Keratinocyte (primary cell): ENCODE measurements at regions not wholly inside any gene's neighbourhood (a gene's known extent, or its start where the extent isn't known, plus 50 kb on each side); places are given as distances from the start of the nearest gene placed in this dataset.
A peak's percentile ranks its signal among the peaks of the same experiment; 100 is the strongest.

Experiments used
- DNase-seq: peaks from one replicate; pipeline ENCODE4 v3.0.0-alpha.2; 2011; ENCODE audit warnings: low read depth, missing footprints, low spot score
- FAIRE-seq: peaks from 2 replicates; lab custom pipeline; 2011; peaks lifted over from hg19 to GRCh38; lab: Jason Lieb, UNC
- H2AFZ ChIP-seq: 2 replicates; pipeline ENCODE4 v1.6.0; 2012; ENCODE audit warnings: low read length, control low read depth, inconsistent platforms; ENCODE audit not compliant: control insufficient read depth
- H3K27ac ChIP-seq: 2 replicates; pipeline ENCODE4 v1.5.1; 2011; ENCODE audit warnings: low read length; ENCODE audit not compliant: control insufficient read depth, insufficient read depth
- H3K27me3 ChIP-seq: 3 replicates; pipeline ENCODE4 v1.6.0; 2011; ENCODE audit warnings: low read length; ENCODE audit not compliant: control insufficient read depth, insufficient read depth; ENCODE audit errors: extremely low read depth
- H3K36me3 ChIP-seq, 2 experiments: 2 replicates in 1 of 2; 3 replicates in 1 of 2; pipeline ENCODE4 v1.5.1; 2011; ENCODE audit warnings: low read length in 2 of 2, mild to moderate bottlenecking in 1 of 2; ENCODE audit not compliant: control insufficient read depth in 2 of 2, insufficient read depth in 2 of 2; ENCODE audit errors: extremely low read depth in 1 of 2
- H3K4me1 ChIP-seq: 3 replicates; pipeline ENCODE4 v1.5.1; 2011; ENCODE audit warnings: low read length; ENCODE audit not compliant: control insufficient read depth, insufficient read depth; ENCODE audit errors: extremely low read depth
- H3K4me2 ChIP-seq: 3 replicates; pipeline ENCODE4 v1.6.0; 2011; ENCODE audit warnings: low read depth, low read length; ENCODE audit not compliant: control insufficient read depth, insufficient read depth; ENCODE audit errors: extremely low read depth
- H3K4me3 ChIP-seq, 3 experiments: fragments of 200-600 bp in 1 of 3; sonication (generic) in 1 of 3; 2 replicates in 2 of 3; 3 replicates in 1 of 3; pipeline ENCODE4 v1.5.1; 2011 to 2016; ENCODE audit warnings: low read length in 3 of 3, mild to moderate bottlenecking in 3 of 3, control low read depth in 2 of 3, inconsistent platforms in 1 of 3, low read depth in 1 of 3, mixed read lengths in 1 of 3, mixed run types in 1 of 3, moderate library complexity in 1 of 3; ENCODE audit not compliant: control insufficient read depth in 2 of 3, insufficient read depth in 2 of 3; ENCODE audit errors: extremely low read depth in 1 of 3
- H3K79me2 ChIP-seq: 2 replicates; pipeline ENCODE4 v1.6.0; 2012; ENCODE audit warnings: low read length; ENCODE audit not compliant: control insufficient read depth, insufficient read depth
- H3K9ac ChIP-seq: 3 replicates; pipeline ENCODE4 v1.6.0; 2011; ENCODE audit warnings: low read length; ENCODE audit not compliant: control insufficient read depth, insufficient read depth; ENCODE audit errors: extremely low read depth
- H3K9me1 ChIP-seq: 3 replicates; pipeline ENCODE4 v1.6.0; 2011; ENCODE audit warnings: low read length; ENCODE audit not compliant: control insufficient read depth, insufficient read depth; ENCODE audit errors: extremely low read depth
- H3K9me3 ChIP-seq: 2 replicates; pipeline ENCODE4 v1.5.1; 2012; ENCODE audit warnings: low read depth, low read length; ENCODE audit not compliant: control insufficient read depth
- H4K20me1 ChIP-seq: 3 replicates; pipeline ENCODE4 v1.6.0; 2011; ENCODE audit warnings: low read length; ENCODE audit not compliant: control insufficient read depth, insufficient read depth; ENCODE audit errors: extremely low read depth
- EZH2 ChIP-seq: IDR thresholded peaks from one replicate; pipeline ENCODE4 v1.6.1; 2012; ENCODE audit warnings: inconsistent platforms, mild to moderate bottlenecking, low read length, moderate library complexity
- dilution Hi-C: fragments of 300-500 bp; cut with MboI; formaldehyde crosslinking; loops from one replicate; pipeline ENCODE4 v1.7.0; 2020; ENCODE audit warnings: low sequenced_read_pairs; ENCODE audit not compliant: extremely low pct_ligation_motif_present
- TF ChIP-seq, protein P1 (sequence below), 3 experiments: IDR thresholded peaks in 1 of 3; conservative IDR thresholded peaks in 1 of 3; optimal IDR thresholded peaks in 1 of 3; 2 replicates in 2 of 3; 3 replicates in 1 of 3; pipeline versions ENCODE3 to v1.5.1; 2011; ENCODE audit warnings: low read length in 3 of 3, mild to moderate bottlenecking in 3 of 3, moderate library complexity in 2 of 3, control low read depth in 1 of 3, inconsistent platforms in 1 of 3; ENCODE audit not compliant: insufficient read depth in 2 of 3; ENCODE audit errors: extremely low read depth in 1 of 3

DNA sequence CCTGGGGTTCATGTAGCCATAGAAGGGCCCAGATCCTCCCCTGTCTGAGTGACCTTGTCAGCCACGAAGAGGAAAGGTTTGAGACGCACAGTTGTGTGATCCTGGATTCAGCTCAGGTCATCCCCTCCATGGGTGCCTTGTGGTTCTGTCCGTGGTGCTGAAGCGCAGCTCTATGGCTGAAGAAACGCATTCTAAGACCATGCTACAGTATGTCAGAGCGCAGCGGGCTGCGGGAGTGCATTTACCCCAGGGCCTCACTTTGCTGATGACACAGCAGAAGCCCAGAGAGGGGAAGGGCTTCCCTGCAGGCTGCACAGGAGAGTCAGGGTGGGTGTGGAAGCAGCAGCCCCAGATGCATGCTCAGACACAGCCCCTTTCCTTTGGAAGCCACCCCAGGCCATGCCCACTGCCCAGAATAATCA, 68.8 kb upstream of the IQSEC1 start:
- DNase-seq (peak; percentile 7), FAIRE-seq (no peak)
- H4K20me1 ChIP-seq: peaks cover 2% of the 10 kb centered on the region
- no peak overlapping the region for H3K4me2 ChIP-seq
- H3K27ac ChIP-seq: no peak overlapping the region
- no peak overlapping the region for H3K4me3 ChIP-seq
- no peaks in the 10 kb centered on the region for H3K9me1 ChIP-seq
- TF ChIP-seq EZH2: no peak
- TF ChIP-seq, protein P1, sequence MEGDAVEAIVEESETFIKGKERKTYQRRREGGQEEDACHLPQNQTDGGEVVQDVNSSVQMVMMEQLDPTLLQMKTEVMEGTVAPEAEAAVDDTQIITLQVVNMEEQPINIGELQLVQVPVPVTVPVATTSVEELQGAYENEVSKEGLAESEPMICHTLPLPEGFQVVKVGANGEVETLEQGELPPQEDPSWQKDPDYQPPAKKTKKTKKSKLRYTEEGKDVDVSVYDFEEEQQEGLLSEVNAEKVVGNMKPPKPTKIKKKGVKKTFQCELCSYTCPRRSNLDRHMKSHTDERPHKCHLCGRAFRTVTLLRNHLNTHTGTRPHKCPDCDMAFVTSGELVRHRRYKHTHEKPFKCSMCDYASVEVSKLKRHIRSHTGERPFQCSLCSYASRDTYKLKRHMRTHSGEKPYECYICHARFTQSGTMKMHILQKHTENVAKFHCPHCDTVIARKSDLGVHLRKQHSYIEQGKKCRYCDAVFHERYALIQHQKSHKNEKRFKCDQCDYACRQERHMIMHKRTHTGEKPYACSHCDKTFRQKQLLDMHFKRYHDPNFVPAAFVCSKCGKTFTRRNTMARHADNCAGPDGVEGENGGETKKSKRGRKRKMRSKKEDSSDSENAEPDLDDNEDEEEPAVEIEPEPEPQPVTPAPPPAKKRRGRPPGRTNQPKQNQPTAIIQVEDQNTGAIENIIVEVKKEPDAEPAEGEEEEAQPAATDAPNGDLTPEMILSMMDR (optimal IDR thresholded peaks at IDR 0.05 in 1 of 3, IDR thresholded peaks at IDR 0.05 in 1 of 3, conservative IDR thresholded peaks at IDR 0.05 in 1 of 3; ENCODE audit: extremely low read depth in 1 of 3, insufficient read depth in 2 of 3, low read length in 3 of 3): no peak
- no peaks in the 10 kb centered on the region for H3K4me1 ChIP-seq
- no peaks in the 10 kb centered on the region for H3K79me2 ChIP-seq
- H3K27me3 ChIP-seq: peaks cover 6% of the 10 kb centered on the region
- no peaks in the 10 kb centered on the region for H3K36me3 ChIP-seq
- H2AFZ ChIP-seq: no peak overlapping the region
- dilution Hi-C loops: no loop called here
- no peak overlapping the region for H3K9ac ChIP-seq
- no peaks in the 10 kb centered on the region for H3K9me3 ChIP-seq

DNA sequence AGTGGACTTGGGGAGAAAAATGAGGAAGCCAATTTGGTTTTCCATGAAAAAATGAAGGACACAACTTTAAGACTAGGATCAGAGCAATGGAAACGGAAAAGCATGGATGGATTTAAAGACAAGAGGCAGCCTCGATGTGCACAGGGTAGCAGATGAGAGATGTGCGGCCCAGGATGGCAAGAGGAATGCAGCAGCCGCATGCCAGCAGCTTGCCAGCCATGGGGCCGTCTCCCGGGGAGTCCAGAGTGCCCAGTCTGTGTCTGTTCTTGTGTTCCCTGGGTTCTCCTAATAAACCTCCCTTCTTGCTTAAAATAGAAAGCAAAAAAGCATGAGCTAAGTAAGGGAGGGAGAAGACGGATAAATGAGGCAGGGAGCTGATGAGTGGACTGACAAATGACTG, 68.0 kb upstream of the IQSEC1 start:
- TF ChIP-seq, protein P1 (optimal IDR thresholded peaks at IDR 0.05 in 1 of 3, IDR thresholded peaks at IDR 0.05 in 1 of 3, conservative IDR thresholded peaks at IDR 0.05 in 1 of 3; ENCODE audit: extremely low read depth in 1 of 3, insufficient read depth in 2 of 3, low read length in 3 of 3): no peak
- no peak for TF ChIP-seq EZH2
- FAIRE-seq: no peak
- H3K9ac ChIP-seq: no peak overlapping the region
- no peak overlapping the region for H3K27ac ChIP-seq
- no peaks in the 10 kb centered on the region for H3K79me2 ChIP-seq
- no peak overlapping the region for H2AFZ ChIP-seq
- H3K4me3 ChIP-seq: no peak overlapping the region
- peaks cover 6% of the 10 kb centered on the region for H3K27me3 ChIP-seq
- no peaks in the 10 kb centered on the region for H3K9me1 ChIP-seq
- H3K36me3 ChIP-seq: no peaks in the 10 kb centered on the region
- H3K4me1 ChIP-seq: no peaks in the 10 kb centered on the region
- peaks cover 2% of the 10 kb centered on the region for H4K20me1 ChIP-seq
- H3K9me3 ChIP-seq: no peaks in the 10 kb centered on the region
- DNase-seq: no peak
- H3K4me2 ChIP-seq: no peak overlapping the region
- dilution Hi-C loops: no loop called here
